GM23338 (cell line): ENCODE measurements at regions not wholly inside any gene's neighbourhood (a gene's known extent, or its start where the extent isn't known, plus 50 kb on each side); places are given as distances from the start of the nearest gene placed in this dataset.

ENCODE experiments used
- ATAC-seq: fragments of 200-7000 bp; cut with Tn5 transposase; 3 replicates; pipeline ENCODE4 v1.9.1; 2020
- DNase-seq: peaks from one replicate; pipeline ENCODE4 v3.0.0-alpha.2; 2015; ENCODE audit warnings: low spot score
- H2AFZ ChIP-seq: fragments of 200-600 bp; sonication (generic); 2 replicates; pipeline ENCODE4 v1.8.0; 2016; ENCODE audit warnings: antibody characterized with exemption, mild to moderate bottlenecking, moderate library complexity
- H3F3A ChIP-seq: fragments of 200-600 bp; sonication (generic); replicated peaks from 2 replicates; pipeline ENCODE4 v1.8.0; 2017; ENCODE audit warnings: antibody characterized with exemption, mixed run types, low read depth
- H3K27ac ChIP-seq: fragments of 200-600 bp; sonication (generic); 2 replicates; pipeline ENCODE4 v1.6.1; 2016; ENCODE audit warnings: low read depth
- H3K27me3 ChIP-seq: fragments of 200-600 bp; sonication (generic); 2 replicates; pipeline ENCODE4 v1.8.0; 2016; ENCODE audit warnings: mild to moderate bottlenecking, mixed run types, moderate library complexity; ENCODE audit not compliant: insufficient read depth
- H3K36me3 ChIP-seq: fragments of 200-600 bp; sonication (generic); 2 replicates; pipeline ENCODE4 v1.8.0; 2016; ENCODE audit warnings: mild to moderate bottlenecking; ENCODE audit not compliant: insufficient read depth
- H3K4me1 ChIP-seq: fragments of 200-600 bp; sonication (generic); 2 replicates; pipeline ENCODE4 v1.8.0; 2016; ENCODE audit warnings: mild to moderate bottlenecking, moderate library complexity; ENCODE audit not compliant: insufficient read depth
- H3K4me2 ChIP-seq: fragments of 200-600 bp; sonication (generic); 2 replicates; pipeline ENCODE4 v1.7.1; 2017; ENCODE audit warnings: mixed run types
- H3K4me3 ChIP-seq: fragments of 200-600 bp; sonication (generic); 2 replicates; pipeline ENCODE4 v1.6.1; 2016; ENCODE audit warnings: mixed run types
- H3K79me2 ChIP-seq: fragments of 200-600 bp; sonication (generic); replicated peaks from 2 replicates; pipeline ENCODE4 v1.8.0; 2017; ENCODE audit warnings: mild to moderate bottlenecking; ENCODE audit not compliant: insufficient read depth
- H3K9me2 ChIP-seq: fragments of 200-600 bp; sonication (generic); 2 replicates; pipeline ENCODE4 v1.8.0; 2017; ENCODE audit not compliant: insufficient read depth
- H4K20me1 ChIP-seq: fragments of 200-600 bp; sonication (generic); replicated peaks from 2 replicates; pipeline ENCODE4 v1.8.0; 2017; ENCODE audit warnings: mild to moderate bottlenecking; ENCODE audit not compliant: insufficient read depth
- H3K27ac Mint-ChIP-seq: 2 replicates; pipeline ENCODE4 v1.8.0; 2020; ENCODE audit warnings: inconsistent platforms, mild to moderate bottlenecking, moderate library complexity, mixed read lengths
- H3K27me3 Mint-ChIP-seq: 3 replicates; pipeline ENCODE4 v1.8.0; 2022; ENCODE audit warnings: low read depth, mild to moderate bottlenecking, moderate library complexity, mixed read lengths, inconsistent platforms; ENCODE audit not compliant: insufficient read depth, poor library complexity
- H3K36me3 Mint-ChIP-seq: 3 replicates; pipeline ENCODE4 v1.8.0; 2021; ENCODE audit warnings: low read depth, mild to moderate bottlenecking, inconsistent platforms, moderate library complexity, mixed read lengths
- H3K4me1 Mint-ChIP-seq: 3 replicates; pipeline ENCODE4 v1.8.0; 2020; ENCODE audit warnings: mild to moderate bottlenecking, inconsistent platforms, mixed read lengths
- H3K4me3 Mint-ChIP-seq: 3 replicates; pipeline ENCODE4 v1.8.0; 2021; ENCODE audit warnings: moderate library complexity, mild to moderate bottlenecking, inconsistent platforms, mixed read lengths
- H3K9me3 Mint-ChIP-seq: 3 replicates; pipeline ENCODE4 v1.8.0; 2020; ENCODE audit warnings: moderate library complexity, mild to moderate bottlenecking, inconsistent platforms, mixed read lengths
- CREB1 ChIP-seq: fragments of 250-450 bp; sonication (Bioruptor Pico); IDR thresholded peaks from 2 replicates; pipeline ENCODE4 v1.5.0; 2020; ENCODE audit warnings: low read depth, mild to moderate bottlenecking, moderate library complexity
- ETS1 ChIP-seq: IDR thresholded peaks from 2 replicates; pipeline ENCODE4 v1.6.1; 2016; ENCODE audit warnings: antibody characterized with exemption
- EZH2 ChIP-seq: fragments of 200-600 bp; sonication (generic); IDR thresholded peaks from one replicate; pipeline ENCODE4 v1.8.0; 2017; ENCODE audit warnings: antibody characterized with exemption, mild to moderate bottlenecking, low read depth; ENCODE audit not compliant: unreplicated experiment
- EZH2phosphoT487 ChIP-seq: fragments of 200-600 bp; sonication (generic); IDR thresholded peaks from one replicate; pipeline ENCODE4 v1.8.1; 2018; ENCODE audit warnings: antibody characterized with exemption; ENCODE audit not compliant: unreplicated experiment
- JUNB ChIP-seq: IDR thresholded peaks from one replicate; pipeline ENCODE4 v1.6.1; 2016; ENCODE audit warnings: antibody characterized with exemption; ENCODE audit not compliant: unreplicated experiment
- NANOG ChIP-seq: IDR thresholded peaks from 2 replicates; pipeline ENCODE4 v1.6.1; 2016; ENCODE audit warnings: antibody characterized with exemption, borderline replicate concordance
- POLR2AphosphoS5 ChIP-seq: IDR thresholded peaks from 2 replicates; pipeline ENCODE4 v1.6.1; 2016; ENCODE audit warnings: antibody characterized with exemption, low read depth
- STAT1 ChIP-seq: IDR thresholded peaks from one replicate; pipeline ENCODE4 v1.6.1; 2016; ENCODE audit warnings: antibody characterized with exemption; ENCODE audit not compliant: unreplicated experiment
- ZNF114 ChIP-seq: fragments of 250-450 bp; sonication (Bioruptor Pico); IDR thresholded peaks from 2 replicates; pipeline ENCODE4 v1.5.0; 2020; ENCODE audit warnings: mild to moderate bottlenecking, moderate library complexity
- ZNF331 ChIP-seq: fragments of 250-450 bp; sonication (Bioruptor Pico); IDR thresholded peaks from 2 replicates; pipeline ENCODE4 v1.5.0; 2020; ENCODE audit warnings: low read depth, mild to moderate bottlenecking, moderate library complexity
- ZNF462 ChIP-seq: fragments of 250-450 bp; sonication (Bioruptor Pico); IDR thresholded peaks from 2 replicates; pipeline ENCODE4 v1.5.0; 2020; ENCODE audit warnings: mild to moderate bottlenecking, moderate library complexity
- TF ChIP-seq, protein P1 (sequence below), 2 experiments: fragments of 200-600 bp in 1 of 2; sonication (generic) in 1 of 2; conservative IDR thresholded peaks; 2 replicates each; pipeline versions ENCODE4 v1.5.1 to v1.6.1; 2016 to 2017; ENCODE audit warnings: antibody characterized with exemption in 2 of 2, low read depth in 2 of 2, mild to moderate bottlenecking in 2 of 2, moderate library complexity in 1 of 2
- TF ChIP-seq, protein P2 (sequence below): IDR thresholded peaks from one replicate; pipeline ENCODE4 v1.6.1; 2018; ENCODE audit warnings: antibody characterized with exemption; ENCODE audit not compliant: unreplicated experiment

DNA sequence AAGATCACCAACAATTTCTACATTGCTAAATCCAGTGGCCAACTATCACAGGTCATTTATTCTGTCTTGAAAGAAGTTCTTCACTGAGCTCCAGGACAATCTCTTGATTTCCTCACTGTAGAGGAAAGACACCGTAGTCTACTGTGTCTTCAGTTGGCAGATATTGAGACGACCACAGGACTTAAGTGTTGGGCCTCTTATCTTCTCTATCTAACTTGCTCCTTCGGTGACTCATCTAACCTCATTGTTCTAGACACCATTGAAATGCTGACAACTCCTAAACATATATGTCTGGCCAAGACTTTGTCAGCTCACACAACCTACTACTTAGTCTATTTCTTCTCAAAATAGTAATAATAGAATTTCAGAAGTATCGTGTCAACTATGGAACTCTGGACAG, 425.8 kb downstream of the ARAP2 start:
- no peak overlapping the region for H3K4me3 ChIP-seq
- H2AFZ ChIP-seq: no peak overlapping the region
- Mint-ChIP-seq H3K9me3 (no peaks in the 10 kb centered on the region), H3K4me3 (no peak overlapping the region), H3K27me3 (no peaks in the 10 kb centered on the region), H3K36me3 (no peaks in the 10 kb centered on the region), H3K27ac (no peak overlapping the region), H3K4me1 (peaks cover 13% of the 10 kb centered on the region; the same call in 2 of the 3 replicates)
- H3K4me2 ChIP-seq: no peak overlapping the region
- H3K27me3 ChIP-seq: no peaks in the 10 kb centered on the region
- H3K36me3 ChIP-seq: no peaks in the 10 kb centered on the region
- no peaks in the 10 kb centered on the region for H3K4me1 ChIP-seq
- H3K27ac ChIP-seq: no peak overlapping the region
- H3F3A ChIP-seq: no peaks in the 10 kb centered on the region
- no peaks in the 10 kb centered on the region for H4K20me1 ChIP-seq
- TF ChIP-seq, protein P1, sequence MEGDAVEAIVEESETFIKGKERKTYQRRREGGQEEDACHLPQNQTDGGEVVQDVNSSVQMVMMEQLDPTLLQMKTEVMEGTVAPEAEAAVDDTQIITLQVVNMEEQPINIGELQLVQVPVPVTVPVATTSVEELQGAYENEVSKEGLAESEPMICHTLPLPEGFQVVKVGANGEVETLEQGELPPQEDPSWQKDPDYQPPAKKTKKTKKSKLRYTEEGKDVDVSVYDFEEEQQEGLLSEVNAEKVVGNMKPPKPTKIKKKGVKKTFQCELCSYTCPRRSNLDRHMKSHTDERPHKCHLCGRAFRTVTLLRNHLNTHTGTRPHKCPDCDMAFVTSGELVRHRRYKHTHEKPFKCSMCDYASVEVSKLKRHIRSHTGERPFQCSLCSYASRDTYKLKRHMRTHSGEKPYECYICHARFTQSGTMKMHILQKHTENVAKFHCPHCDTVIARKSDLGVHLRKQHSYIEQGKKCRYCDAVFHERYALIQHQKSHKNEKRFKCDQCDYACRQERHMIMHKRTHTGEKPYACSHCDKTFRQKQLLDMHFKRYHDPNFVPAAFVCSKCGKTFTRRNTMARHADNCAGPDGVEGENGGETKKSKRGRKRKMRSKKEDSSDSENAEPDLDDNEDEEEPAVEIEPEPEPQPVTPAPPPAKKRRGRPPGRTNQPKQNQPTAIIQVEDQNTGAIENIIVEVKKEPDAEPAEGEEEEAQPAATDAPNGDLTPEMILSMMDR (conservative IDR thresholded peaks at IDR 0.05; ENCODE audit: low read depth in 2 of 2): no peak
- TF ChIP-seq ETS1 (no peak), ZNF331 (CRISPR knock-in tag) (no peak), CREB1 (no peak), POLR2AphosphoS5 (no peak), JUNB (no peak), EZH2 (no peak), NANOG (no peak), ZNF114 (CRISPR knock-in tag) (no peak), EZH2phosphoT487 (no peak), STAT1 (no peak), ZNF462 (CRISPR knock-in tag) (no peak)
- TF ChIP-seq, protein P2, sequence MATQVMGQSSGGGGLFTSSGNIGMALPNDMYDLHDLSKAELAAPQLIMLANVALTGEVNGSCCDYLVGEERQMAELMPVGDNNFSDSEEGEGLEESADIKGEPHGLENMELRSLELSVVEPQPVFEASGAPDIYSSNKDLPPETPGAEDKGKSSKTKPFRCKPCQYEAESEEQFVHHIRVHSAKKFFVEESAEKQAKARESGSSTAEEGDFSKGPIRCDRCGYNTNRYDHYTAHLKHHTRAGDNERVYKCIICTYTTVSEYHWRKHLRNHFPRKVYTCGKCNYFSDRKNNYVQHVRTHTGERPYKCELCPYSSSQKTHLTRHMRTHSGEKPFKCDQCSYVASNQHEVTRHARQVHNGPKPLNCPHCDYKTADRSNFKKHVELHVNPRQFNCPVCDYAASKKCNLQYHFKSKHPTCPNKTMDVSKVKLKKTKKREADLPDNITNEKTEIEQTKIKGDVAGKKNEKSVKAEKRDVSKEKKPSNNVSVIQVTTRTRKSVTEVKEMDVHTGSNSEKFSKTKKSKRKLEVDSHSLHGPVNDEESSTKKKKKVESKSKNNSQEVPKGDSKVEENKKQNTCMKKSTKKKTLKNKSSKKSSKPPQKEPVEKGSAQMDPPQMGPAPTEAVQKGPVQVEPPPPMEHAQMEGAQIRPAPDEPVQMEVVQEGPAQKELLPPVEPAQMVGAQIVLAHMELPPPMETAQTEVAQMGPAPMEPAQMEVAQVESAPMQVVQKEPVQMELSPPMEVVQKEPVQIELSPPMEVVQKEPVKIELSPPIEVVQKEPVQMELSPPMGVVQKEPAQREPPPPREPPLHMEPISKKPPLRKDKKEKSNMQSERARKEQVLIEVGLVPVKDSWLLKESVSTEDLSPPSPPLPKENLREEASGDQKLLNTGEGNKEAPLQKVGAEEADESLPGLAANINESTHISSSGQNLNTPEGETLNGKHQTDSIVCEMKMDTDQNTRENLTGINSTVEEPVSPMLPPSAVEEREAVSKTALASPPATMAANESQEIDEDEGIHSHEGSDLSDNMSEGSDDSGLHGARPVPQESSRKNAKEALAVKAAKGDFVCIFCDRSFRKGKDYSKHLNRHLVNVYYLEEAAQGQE: no peak
- ATAC-seq (no peak), DNase-seq (no peak)
- no peaks in the 10 kb centered on the region for H3K79me2 ChIP-seq
- no peaks in the 10 kb centered on the region for H3K9me2 ChIP-seq
